IPS DF 4.7 (cell line): ENCODE measurements at regions not wholly inside any gene's neighbourhood (a gene's known extent, or its start where the extent isn't known, plus 50 kb on each side); places are given as distances from the start of the nearest gene placed in this dataset.
"Not testable (repeated sequence)": the region's sequence is repeated elsewhere in the genome, so short reads cannot be mapped to it uniquely, and the experiment has no call there.

Experiments
- DNase-seq: peaks from one replicate; pipeline ENCODE4 v3.0.0-alpha.2; 2013; ENCODE audit warnings: low spot score; ENCODE audit errors: extremely low read depth

GRCh38 chr3:73120710-73121109 lies 59.3 kb downstream of the EBLN2 start:
- no peak for DNase-seq

- no peak for DNase-seq
Observed at GRCh38 chr3:73121669-73122331, 60.3 kb downstream of the EBLN2 start.

- no peak for DNase-seq
Observed at GRCh38 chr3:73134034-73134433, 72.6 kb downstream of the EBLN2 start.

- DNase-seq, result no peak
Observed at GRCh38 chr3:73136941-73137340, 75.5 kb downstream of the EBLN2 start.

- DNase-seq, result no peak
Observed at GRCh38 chr3:73137736-73138403, 76.4 kb downstream of the EBLN2 start.

GRCh38 chr3:73140772-73141442 lies 79.4 kb downstream of the EBLN2 start:
- DNase-seq, result no peak

- DNase-seq, result no peak
Observed at GRCh38 chr3:73141525-73141924, 80.1 kb downstream of the EBLN2 start.

- DNase-seq, result no peak
Observed at GRCh38 chr3:73143401-73143800, 81.9 kb downstream of the EBLN2 start.

GRCh38 chr3:73143821-73144237 lies 82.4 kb downstream of the EBLN2 start:
- DNase-seq, result no peak

- DNase-seq, result no peak
Observed at GRCh38 chr3:73144276-73144675, 82.8 kb downstream of the EBLN2 start.

- no peak for DNase-seq
Observed at GRCh38 chr3:73144828-73145227, 83.4 kb downstream of the EBLN2 start.

- DNase-seq, result not testable (repeated sequence)
Observed at GRCh38 chr3:73147479-73147878, 86.0 kb downstream of the EBLN2 start.

GRCh38 chr3:73148206-73148605 lies 86.7 kb downstream of the EBLN2 start:
- no peak for DNase-seq

GRCh38 chr3:73148682-73149081 lies 87.2 kb downstream of the EBLN2 start:
- no peak for DNase-seq

- DNase-seq, result no peak
Observed at GRCh38 chr3:73150369-73151130, 89.1 kb downstream of the EBLN2 start.

- not testable (repeated sequence) for DNase-seq
Observed at GRCh38 chr3:73152571-73152970, 91.1 kb downstream of the EBLN2 start.

- DNase-seq, result not testable (repeated sequence)
Observed at GRCh38 chr3:73153057-73153456, 91.6 kb downstream of the EBLN2 start.

GRCh38 chr3:73154261-73154660 lies 92.8 kb downstream of the EBLN2 start:
- not testable (repeated sequence) for DNase-seq

- not testable (repeated sequence) for DNase-seq
Observed at GRCh38 chr3:73155441-73155840, 94.0 kb downstream of the EBLN2 start.

GRCh38 chr3:73164622-73165021 lies 103.2 kb downstream of the EBLN2 start:
- DNase-seq, result no peak

- no peak for DNase-seq
Observed at GRCh38 chr3:73175698-73176097, 114.2 kb downstream of the EBLN2 start.

- no peak for DNase-seq
Observed at GRCh38 chr3:73176941-73177340, 115.5 kb downstream of the EBLN2 start.
